ENCODE measurements at regions not wholly inside any gene's neighbourhood (a gene's known extent, or its start where the extent isn't known, plus 50 kb on each side); places are given as distances from the start of the nearest gene placed in this dataset.

GRCh38 chr2:58651930-58652329 is 410.8 kb upstream of the FANCL start:
- Mint-ChIP-seq H3K27ac (no peak overlapping the region), H3K36me3 (no peaks in the 10 kb centered on the region), H3K9me3 (no peaks in the 10 kb centered on the region)
- DNase-seq (ENCODE audit: low spot score in 2 of 2) (no peak), ATAC-seq (no peak)

- ATAC-seq (no peak), DNase-seq (ENCODE audit: low spot score in 2 of 2) (no peak)
- Mint-ChIP-seq H3K27ac (no peak overlapping the region), H3K9me3 (no peaks in the 10 kb centered on the region), H3K36me3 (no peaks in the 10 kb centered on the region)
Measured at GRCh38 chr2:58650781-58651180, 409.7 kb upstream of the FANCL start.

- DNase-seq (ENCODE audit: low spot score in 2 of 2) (no peak), ATAC-seq (no peak)
- H3K9me3 Mint-ChIP-seq, result no peaks in the 10 kb centered on the region
- H3K36me3 Mint-ChIP-seq, result no peaks in the 10 kb centered on the region
- no peak overlapping the region for H3K27ac Mint-ChIP-seq
Measured at GRCh38 chr2:58649756-58650155, 408.6 kb upstream of the FANCL start.

GRCh38 chr2:58645017-58645416 is 403.9 kb upstream of the FANCL start:
- Mint-ChIP-seq H3K36me3 (no peaks in the 10 kb centered on the region), H3K27ac (no peak overlapping the region), H3K9me3 (peaks cover 0 to 3% of the 10 kb centered on the region in 2 donors)
- DNase-seq (ENCODE audit: low spot score in 2 of 2), result no peak
- ATAC-seq, result no peak

GRCh38 chr2:58644451-58644850 is 403.3 kb upstream of the FANCL start:
- DNase-seq (ENCODE audit: low spot score in 2 of 2) (no peak), ATAC-seq (no peak)
- Mint-ChIP-seq H3K27ac (no peak overlapping the region), H3K9me3 (peaks cover 0 to 3% of the 10 kb centered on the region in 2 donors), H3K36me3 (no peaks in the 10 kb centered on the region)

- DNase-seq (ENCODE audit: low spot score in 2 of 2), result no peak
- Mint-ChIP-seq H3K27ac (no peak overlapping the region), H3K9me3 (peaks cover 0 to 3% of the 10 kb centered on the region in 2 donors), H3K36me3 (no peaks in the 10 kb centered on the region)
- ATAC-seq, result no peak
Measured at GRCh38 chr2:58641001-58641400, 399.9 kb upstream of the FANCL start.

- Mint-ChIP-seq H3K9me3 (peaks cover 0 to 3% of the 10 kb centered on the region in 2 donors), H3K27ac (no peak overlapping the region), H3K36me3 (no peaks in the 10 kb centered on the region)
- DNase-seq (ENCODE audit: low spot score in 2 of 2) (no peak), ATAC-seq (no peak)
Measured at GRCh38 chr2:58640042-58640441, 398.9 kb upstream of the FANCL start.

- no peak for DNase-seq (ENCODE audit: low spot score in 2 of 2)
- no peak for ATAC-seq
- Mint-ChIP-seq H3K36me3 (no peaks in the 10 kb centered on the region), H3K27ac (no peak overlapping the region), H3K9me3 (peaks cover 0 to 3% of the 10 kb centered on the region in 2 donors)
Measured at GRCh38 chr2:58638256-58638805, 397.2 kb upstream of the FANCL start.

GRCh38 chr2:58636872-58637271 is 395.7 kb upstream of the FANCL start:
- no peak for DNase-seq (ENCODE audit: low spot score in 2 of 2)
- Mint-ChIP-seq H3K36me3 (no peaks in the 10 kb centered on the region), H3K27ac (no peak overlapping the region), H3K9me3 (no peaks in the 10 kb centered on the region)
- ATAC-seq, result no peak

GRCh38 chr2:58635801-58636375 is 394.8 kb upstream of the FANCL start:
- H3K27ac Mint-ChIP-seq, result no peak overlapping the region
- no peaks in the 10 kb centered on the region for H3K36me3 Mint-ChIP-seq
- H3K9me3 Mint-ChIP-seq, result no peaks in the 10 kb centered on the region
- DNase-seq (ENCODE audit: low spot score in 2 of 2), result no peak
- no peak for ATAC-seq

GRCh38 chr2:58634653-58635370 is 393.7 kb upstream of the FANCL start:
- Mint-ChIP-seq H3K36me3 (no peaks in the 10 kb centered on the region), H3K27ac (no peak overlapping the region), H3K9me3 (no peaks in the 10 kb centered on the region)
- DNase-seq (ENCODE audit: low spot score in 2 of 2), result no peak
- no peak for ATAC-seq

- Mint-ChIP-seq H3K27ac (no peak overlapping the region), H3K36me3 (no peaks in the 10 kb centered on the region), H3K9me3 (no peaks in the 10 kb centered on the region)
- no peak for DNase-seq (ENCODE audit: low spot score in 2 of 2)
- ATAC-seq, result no peak
Measured at GRCh38 chr2:58633613-58634365, 392.7 kb upstream of the FANCL start.

- Mint-ChIP-seq H3K27ac (no peak overlapping the region), H3K9me3 (no peaks in the 10 kb centered on the region), H3K36me3 (no peaks in the 10 kb centered on the region)
- DNase-seq (ENCODE audit: low spot score in 2 of 2) (no peak), ATAC-seq (no peak)
Measured at GRCh38 chr2:58631986-58632385, 390.9 kb upstream of the FANCL start.

- DNase-seq (ENCODE audit: low spot score in 2 of 2) (no peak), ATAC-seq (no peak)
- Mint-ChIP-seq H3K9me3 (peaks cover 0 to 4% of the 10 kb centered on the region in 2 donors), H3K27ac (no peak overlapping the region), H3K36me3 (no peaks in the 10 kb centered on the region)
Measured at GRCh38 chr2:58629545-58630119, 388.5 kb upstream of the FANCL start.

GRCh38 chr2:58620896-58621295 is 379.8 kb upstream of the FANCL start:
- H3K27ac Mint-ChIP-seq, result no peak overlapping the region
- ATAC-seq, result no peak
- no peaks in the 10 kb centered on the region for H3K36me3 Mint-ChIP-seq

GRCh38 chr2:58620093-58620492 is 379.0 kb upstream of the FANCL start:
- no peaks in the 10 kb centered on the region for H3K36me3 Mint-ChIP-seq
- DNase-seq (ENCODE audit: low spot score in 2 of 2) (no peak), ATAC-seq (no peak)
- no peaks in the 10 kb centered on the region for H3K9me3 Mint-ChIP-seq
- H3K27ac Mint-ChIP-seq, result no peak overlapping the region

More at GRCh38 chr2:58620896-58621295, 379.8 kb upstream of the FANCL start:
- DNase-seq (ENCODE audit: low spot score in 2 of 2), result no peak
- peaks cover 0 to under 1% of the 10 kb centered on the region in 2 donors for H3K9me3 Mint-ChIP-seq

- no peaks in the 10 kb centered on the region for H3K36me3 Mint-ChIP-seq
- ATAC-seq, result no peak
- no peak for DNase-seq (ENCODE audit: low spot score in 2 of 2)
- H3K9me3 Mint-ChIP-seq, result no peaks in the 10 kb centered on the region
- H3K27ac Mint-ChIP-seq, result no peak overlapping the region
Measured at GRCh38 chr2:58616961-58617360, 375.8 kb upstream of the FANCL start.
